Hippocampal formation (tissue), 2 donors: ENCODE measurements at regions not wholly inside any gene's neighbourhood (a gene's known extent, or its start where the extent isn't known, plus 50 kb on each side); places are given as distances from the start of the nearest gene placed in this dataset.

Experiments used
- DNase-seq, 2 donors: peaks; one replicate each; lab custom pipeline; 2025; lab: John Stamatoyannopoulos, UW

DNA sequence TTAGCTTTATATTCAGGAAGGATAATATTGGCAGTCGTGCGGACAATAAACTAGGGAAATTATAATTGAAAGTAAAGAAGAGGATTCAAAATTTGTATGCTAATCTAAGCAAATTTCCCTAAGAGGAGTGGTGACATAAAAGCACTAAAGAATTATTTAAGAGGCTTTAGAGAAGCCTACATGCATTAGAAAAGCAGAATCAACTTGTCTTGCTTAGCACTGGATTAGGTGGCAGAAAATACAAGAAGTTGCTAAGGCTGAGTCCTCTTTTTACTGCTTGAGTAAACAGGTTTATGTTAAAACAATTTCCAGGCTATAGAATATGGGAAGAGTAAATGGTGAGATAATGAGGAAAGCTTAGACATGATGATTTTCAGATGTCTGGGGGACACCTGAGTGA is 991.5 kb downstream of the PCDH18 start:
- no peak for DNase-seq

GRCh38 chr4:136528131-136528530 is 1004.2 kb downstream of the PCDH18 start:
- DNase-seq, result no peak

DNA sequence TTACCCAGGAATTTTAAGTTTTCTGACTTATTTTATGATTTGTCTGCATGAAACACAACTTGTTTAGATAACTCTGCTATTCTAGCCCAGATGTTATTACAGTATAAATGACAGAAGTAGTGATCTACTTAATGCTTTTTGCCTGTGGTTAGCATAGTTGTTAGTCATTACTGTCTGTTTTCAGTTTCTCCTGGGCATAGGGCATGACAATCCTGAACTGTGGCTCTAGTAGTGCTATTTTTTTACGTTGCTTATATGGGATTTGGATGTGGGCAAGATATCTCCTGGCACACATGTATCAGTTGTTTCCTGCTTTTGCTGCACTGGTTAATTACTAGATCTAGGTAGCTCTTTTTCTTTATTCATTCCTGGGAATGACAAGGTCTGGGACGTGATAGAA is 1005.8 kb downstream of the PCDH18 start:
- no peak for DNase-seq

DNA sequence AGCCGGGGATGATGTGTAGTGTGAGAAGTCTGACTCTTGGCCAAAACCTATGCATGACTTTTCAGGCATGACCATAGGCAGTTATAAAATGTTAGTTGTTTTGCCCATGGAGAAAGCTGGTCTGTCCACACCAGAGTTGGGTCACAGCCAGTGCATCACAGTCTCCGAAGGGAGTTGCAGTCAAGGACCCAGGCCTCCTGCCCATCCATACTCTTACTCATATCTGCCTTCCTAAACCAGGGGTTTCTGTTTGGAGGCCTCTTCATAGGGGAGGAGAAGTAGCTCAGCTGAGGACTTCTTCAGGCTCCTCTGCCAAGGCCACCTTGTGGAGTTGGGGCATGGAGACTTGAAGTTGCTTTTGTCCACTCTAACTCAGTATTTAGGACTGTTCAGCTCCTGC is 1008.3 kb downstream of the PCDH18 start:
- DNase-seq, result no peak

DNA sequence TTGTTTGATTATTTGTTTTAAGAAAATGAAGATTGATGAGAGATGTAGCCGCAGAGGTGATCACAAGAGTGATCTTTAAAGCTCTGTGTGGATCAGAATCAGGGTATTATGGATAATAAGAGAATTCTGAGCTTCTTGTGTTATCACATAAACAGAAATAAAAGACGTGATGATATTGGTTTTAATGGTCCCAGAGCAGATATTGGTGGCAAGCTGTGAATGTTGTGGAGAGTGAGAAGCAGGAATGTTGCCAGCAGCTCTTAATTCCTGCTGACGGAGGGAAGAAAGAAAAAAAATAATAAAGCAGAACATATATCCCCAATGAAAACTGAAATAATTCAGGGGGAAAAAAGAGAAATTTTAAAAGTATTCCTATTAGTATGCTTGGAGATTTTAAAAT is 1015.9 kb downstream of the PCDH18 start:
- no peak for DNase-seq

- no peak for DNase-seq
Observed at GRCh38 chr4:136505020-136505419, 1027.3 kb downstream of the PCDH18 start.

DNA sequence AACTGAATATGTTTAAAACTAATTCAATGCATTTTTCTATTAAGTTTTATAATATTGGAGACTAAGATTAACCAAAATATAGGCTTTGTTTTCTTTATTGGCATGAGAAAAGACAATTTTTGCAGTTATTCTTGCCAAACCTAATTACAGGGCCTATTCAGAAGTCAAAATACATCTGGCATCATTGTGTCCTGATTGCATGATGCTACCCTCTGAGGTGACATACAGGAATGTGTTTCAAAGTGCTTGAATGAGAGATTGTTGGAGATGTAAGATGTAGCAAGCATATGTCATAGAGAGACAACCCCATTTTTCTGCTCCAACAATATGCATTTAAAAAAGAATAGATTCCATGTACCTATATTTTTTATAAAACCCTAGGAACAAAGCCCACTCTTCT is 1036.4 kb downstream of the PCDH18 start:
- no peak for DNase-seq

DNA sequence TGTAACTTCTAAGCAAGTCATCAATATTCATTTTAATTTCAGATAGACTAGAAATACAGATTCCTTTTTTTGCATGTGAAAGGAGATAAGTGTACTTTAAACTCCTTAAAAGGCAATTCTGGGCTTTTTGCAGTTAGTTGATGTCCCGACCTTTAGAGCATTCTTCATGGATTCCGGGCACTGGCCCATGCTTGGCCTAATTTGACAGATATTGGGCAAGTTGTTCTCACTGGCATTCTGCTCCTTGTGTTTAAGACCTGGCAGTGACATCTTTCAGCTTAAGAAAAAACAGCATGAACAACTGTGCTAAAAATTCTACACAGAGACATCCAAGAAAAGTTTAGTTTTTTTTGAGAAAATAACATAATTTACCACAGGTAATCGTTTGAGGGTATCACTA is 1037.2 kb downstream of the PCDH18 start:
- DNase-seq, result peak in 1 of 2 donors; percentile 3

GRCh38 chr4:136489101-136489500 is 1043.2 kb downstream of the PCDH18 start:
- DNase-seq, result no peak

GRCh38 chr4:136484996-136485395 is 1047.3 kb downstream of the PCDH18 start:
- DNase-seq, result no peak

DNA sequence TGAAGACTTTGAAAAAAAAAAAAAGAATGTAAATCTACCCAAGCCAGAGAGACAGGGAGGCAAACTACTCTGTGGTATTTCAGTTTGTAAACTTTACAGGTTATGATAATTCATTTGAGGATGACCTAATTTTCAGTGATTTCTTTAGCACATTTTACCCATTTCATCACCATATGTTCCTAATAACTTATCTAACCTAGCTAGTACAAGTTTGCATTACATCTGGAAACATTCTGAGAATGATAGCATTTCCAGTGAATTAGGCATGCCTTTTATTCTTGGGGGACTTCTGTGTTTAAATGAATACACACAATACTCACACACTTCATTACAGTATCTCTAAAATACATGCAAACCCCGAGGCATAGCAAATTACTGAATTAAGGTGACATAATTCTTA is 1055.5 kb downstream of the PCDH18 start:
- no peak for DNase-seq

- no peak for DNase-seq
Observed at GRCh38 chr4:136471051-136471450, 1061.2 kb downstream of the PCDH18 start.

- DNase-seq, result no peak
Observed at GRCh38 chr4:136465691-136466090, 1066.6 kb downstream of the PCDH18 start.

DNA sequence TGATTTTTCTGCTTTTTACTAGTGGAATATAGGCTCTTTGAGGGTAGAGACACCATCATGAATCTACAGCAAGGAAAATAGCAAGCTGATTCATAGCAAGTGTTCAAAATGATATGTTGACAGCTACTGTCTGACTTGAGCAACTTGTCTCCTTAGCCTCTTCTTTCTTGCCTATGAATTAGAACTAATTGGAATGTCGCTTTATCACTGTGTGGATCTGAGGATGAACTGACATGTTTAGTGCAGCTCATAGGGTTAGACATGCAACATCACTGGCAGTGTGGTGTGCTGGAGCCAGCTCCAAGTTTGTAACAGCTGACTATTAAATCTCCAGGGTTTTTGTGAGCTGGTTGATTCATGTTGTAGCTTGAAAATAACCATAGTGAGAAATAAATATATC is 1068.4 kb downstream of the PCDH18 start:
- no peak for DNase-seq

- DNase-seq, result no peak
Observed at GRCh38 chr4:136461533-136461932, 1070.8 kb downstream of the PCDH18 start.

DNA sequence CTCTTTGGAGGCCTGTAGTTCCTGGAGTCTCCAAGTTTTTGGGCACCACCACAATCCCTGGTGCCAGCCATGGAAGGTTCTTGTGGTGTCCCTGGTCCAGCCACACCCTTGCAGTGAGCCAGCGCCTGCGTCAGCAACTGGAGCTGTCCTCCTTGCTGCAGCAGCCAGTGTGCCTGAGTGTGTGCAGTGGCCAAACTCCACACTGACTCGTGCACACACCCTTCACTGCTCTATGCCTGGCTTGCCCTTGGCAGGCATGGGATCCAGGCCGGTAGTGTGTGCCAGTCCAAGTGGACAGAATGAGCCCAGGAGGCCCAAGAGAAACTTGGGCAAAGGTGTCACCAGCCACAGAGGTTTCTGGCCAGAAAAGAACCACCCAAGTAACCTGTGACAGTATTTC is 1074.0 kb downstream of the PCDH18 start:
- DNase-seq, result no peak

DNA sequence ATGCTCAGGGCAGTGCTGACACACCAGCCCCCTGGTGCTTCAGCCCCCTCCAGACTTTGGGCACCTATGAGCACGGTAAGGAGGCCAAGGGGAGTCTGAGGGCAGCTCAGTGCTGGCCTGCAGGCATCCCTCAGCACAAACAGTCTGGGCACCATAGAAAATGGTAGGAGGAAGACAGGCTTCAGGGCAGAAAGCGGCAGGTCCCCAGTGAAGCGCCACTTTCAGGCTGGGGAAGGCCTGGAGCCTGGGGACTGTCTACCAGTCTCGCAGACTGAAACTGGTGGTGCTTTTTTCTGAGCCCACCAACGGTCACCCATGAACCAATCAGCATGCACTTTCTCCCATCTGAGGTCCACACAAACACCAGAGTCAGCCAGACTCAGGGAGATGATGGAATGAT is 1074.7 kb downstream of the PCDH18 start:
- DNase-seq, result no peak

DNA sequence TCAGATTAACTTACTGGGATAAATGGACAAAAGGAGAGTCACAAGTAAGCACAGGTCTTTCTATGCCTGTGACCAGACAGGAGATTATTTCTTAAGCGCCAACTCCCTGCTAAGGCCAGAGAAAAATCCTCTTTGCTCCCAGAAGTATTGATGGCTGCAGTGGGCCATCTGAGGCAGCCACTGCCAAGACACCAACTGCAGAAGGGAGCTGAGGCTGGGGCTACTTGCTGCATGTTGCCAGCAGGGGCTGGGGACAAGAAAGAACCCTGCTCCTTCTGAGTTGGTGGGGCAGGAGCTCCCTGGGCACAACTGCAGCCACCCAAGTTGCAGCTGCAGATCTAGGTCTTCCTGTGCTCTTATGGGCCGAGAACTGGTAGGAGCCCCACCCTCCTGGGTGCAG is 1075.3 kb downstream of the PCDH18 start:
- DNase-seq, result no peak

GRCh38 chr4:136443006-136443405 is 1089.3 kb downstream of the PCDH18 start:
- DNase-seq, result no peak

DNA sequence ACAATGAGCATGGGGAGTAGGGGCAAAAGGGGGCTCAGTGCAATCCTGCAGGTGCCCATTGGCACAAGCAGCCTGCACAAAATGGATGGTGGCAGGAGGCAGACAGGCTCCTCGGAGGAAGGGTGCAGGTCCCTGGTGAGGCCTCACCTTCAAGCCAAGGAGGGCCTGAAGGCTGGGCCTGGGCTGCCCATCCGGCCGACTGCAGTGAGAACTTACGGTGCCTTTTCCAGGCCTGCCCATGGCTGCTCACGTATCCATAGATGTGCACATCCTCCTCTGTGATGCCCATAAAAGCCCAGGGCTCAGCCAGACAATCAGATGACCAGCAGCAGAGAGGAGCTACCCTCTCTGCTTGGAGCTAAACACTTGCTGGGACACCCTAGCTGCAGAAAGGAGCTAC is 1089.8 kb downstream of the PCDH18 start:
- DNase-seq, result no peak

- no peak for DNase-seq
Observed at GRCh38 chr4:136441629-136442282, 1090.5 kb downstream of the PCDH18 start.

- no peak for DNase-seq
Observed at GRCh38 chr4:136438645-136439044, 1093.6 kb downstream of the PCDH18 start.

DNA sequence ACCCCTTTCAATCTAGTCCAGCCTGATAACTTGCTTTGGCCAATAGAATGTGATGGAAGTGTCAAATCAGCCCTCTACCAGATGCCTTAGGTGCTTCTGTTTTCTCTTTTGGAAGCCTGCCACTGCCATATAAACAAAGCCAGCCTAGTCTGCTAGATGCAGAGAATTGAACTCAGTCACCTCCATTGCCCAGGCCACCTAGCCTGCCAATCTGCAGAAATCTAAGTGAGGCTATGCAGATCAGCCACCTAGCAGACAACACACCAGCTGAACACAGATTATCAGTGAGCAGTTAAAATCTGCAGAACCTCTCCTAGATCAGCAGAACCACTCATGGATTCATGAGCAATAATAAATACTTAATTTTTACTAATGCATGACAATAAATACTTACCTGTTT is 1108.2 kb downstream of the PCDH18 start:
- no peak for DNase-seq

- DNase-seq, result no peak
Observed at GRCh38 chr4:136414981-136415380, 1117.3 kb downstream of the PCDH18 start.

GRCh38 chr4:136412708-136413107 is 1119.6 kb downstream of the PCDH18 start:
- DNase-seq, result no peak
